A204.1 (cell line): ENCODE measurements at regions not wholly inside any gene's neighbourhood (a gene's known extent, or its start where the extent isn't known, plus 50 kb on each side); places are given as distances from the start of the nearest gene placed in this dataset.

ENCODE experiments used
- FAIRE-seq: peaks from 2 replicates; lab custom pipeline; 2012; peaks lifted over from hg19 to GRCh38; lab: Jason Lieb, UNC

DNA sequence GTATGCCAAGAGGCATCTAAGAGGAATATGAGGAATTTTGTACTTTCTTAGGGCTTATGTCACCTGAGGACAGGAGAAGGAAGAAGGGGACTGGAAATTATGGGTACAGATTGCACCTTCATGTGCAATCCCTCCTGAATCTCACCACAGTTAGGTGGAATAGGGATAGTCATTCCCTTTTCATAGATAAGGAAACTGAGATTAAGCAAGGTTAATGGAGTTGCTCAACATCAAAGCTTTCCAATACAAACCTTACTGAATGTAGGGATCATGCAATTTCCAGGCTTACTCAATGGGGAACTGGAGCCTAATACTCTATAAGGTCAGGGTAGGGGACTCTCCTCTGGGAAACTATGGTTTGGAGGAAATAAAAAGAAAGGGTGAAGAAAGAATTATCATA is 133.0 kb downstream of the C11orf87 start:
- no peak for FAIRE-seq

DNA sequence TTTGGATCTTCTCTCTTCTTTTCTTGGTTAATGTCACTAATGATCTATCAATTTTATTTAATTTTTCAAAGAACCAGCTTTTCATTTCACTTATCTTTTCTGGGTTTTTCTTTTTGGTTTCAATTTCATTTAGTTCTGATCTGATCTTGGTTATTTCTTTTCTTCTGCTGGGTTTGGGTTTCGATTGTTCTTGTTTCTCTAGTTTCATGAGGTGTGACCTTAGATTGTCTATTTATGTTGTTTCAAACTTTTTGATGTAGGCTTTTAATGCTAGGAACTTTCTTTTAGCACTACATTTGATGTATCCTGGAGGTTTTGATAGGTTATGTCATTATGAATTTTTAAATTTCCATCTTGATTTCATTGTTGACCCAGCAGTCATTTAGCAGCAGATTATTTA is 142.3 kb downstream of the C11orf87 start:
- peak; percentile 16 for FAIRE-seq

DNA sequence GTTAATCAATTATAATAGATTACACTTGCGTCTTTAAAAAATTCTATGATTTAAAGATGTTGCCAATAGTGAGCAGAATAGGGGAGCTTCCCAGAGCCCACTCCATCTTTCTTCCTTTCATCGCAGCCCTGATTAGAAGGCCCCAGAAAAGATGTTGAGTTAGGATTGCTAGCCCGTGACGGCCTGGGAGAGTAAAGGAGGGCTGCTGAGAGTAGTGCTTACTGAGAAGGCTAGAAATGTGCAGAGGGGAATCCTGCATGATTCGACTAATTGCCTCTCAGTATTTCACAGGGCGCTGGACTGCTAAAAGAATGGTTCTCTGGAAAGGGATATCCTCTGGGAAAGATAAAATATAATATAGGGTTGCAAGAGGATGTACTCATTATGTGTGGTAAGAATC is 160.5 kb downstream of the C11orf87 start:
- FAIRE-seq = no peak

DNA sequence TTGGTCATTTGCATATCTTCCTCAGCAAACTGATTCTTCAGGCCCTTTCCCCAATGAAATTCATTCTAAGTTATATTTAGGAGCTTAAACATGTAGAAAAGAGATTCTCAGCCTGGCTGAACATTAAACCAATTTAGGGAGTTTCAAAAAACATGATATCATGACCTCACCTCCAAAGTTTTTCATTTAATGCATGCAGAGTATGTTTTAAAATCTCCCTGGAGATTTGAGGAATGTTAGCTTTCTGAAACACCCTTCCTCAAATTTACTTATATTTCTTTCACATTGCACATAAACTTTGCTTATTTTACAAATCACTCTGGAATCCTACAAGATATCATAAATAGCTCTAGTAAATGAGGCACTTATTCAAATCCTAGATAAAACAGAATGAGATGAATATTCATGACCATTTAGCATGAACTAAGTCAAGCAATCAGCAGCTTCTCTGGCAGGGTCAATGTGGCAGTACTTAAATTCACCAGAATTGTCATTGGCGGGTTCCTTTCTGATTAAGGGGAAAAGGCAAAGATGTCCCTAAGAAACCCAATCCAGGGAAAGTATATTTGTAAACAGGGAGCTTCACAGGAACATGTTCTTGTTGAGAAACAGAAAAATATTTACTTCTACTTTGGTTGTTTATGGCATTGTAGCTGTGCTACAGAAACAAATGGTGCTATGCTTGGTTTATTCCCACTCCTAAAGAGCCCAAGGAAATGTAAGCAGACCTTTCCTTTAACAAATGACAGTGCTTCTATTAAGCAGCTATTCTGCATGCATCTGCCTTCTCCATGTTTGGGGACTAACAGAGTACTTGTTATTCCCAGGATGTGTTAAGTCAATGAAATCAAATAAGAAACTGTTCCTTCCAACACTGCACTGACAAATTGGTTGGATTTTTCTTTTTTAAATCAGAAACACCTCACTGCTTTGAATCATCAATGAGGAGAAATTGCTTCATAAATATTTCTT is 162.3 kb downstream of the C11orf87 start:
- no peak for FAIRE-seq

DNA sequence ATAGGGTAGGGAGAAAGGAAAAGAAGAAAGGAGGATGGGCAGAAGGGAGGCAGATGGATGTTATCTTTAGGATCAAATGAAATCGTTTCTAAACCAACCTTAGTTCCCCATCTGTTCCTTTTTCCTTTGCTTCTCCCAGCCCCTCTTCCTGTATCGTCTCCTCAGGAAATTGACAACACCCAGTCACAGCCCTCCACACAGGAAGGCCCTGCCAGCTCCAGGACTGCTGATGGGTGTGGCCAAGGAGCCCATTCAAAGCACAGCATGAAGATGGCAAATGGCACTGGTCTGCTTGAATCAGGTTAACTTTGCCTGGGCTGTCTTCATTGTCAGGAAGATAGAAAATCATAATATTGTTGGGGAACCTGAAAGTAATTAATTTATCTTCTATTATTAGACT is 164.8 kb downstream of the C11orf87 start:
- FAIRE-seq = no peak

DNA sequence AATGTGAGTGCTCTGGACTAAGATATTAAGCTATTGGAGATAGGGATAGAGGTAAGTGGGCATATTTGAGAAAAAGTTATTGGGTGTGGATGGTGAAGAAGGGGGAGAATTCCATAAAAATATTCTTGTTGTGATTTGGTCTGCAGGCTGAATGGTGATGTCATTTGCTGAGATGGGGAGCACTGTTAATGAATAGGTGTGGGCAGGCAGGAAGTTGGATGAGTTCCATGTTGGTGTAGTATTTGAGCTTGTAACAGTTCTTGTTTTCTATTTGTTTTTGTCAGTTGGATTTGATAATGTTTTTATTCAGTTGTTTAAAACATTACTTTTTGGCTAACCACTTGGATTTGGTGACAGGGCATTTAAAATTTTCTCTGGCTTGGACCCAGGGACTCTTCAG is 168.8 kb downstream of the C11orf87 start:
- FAIRE-seq = no peak

DNA sequence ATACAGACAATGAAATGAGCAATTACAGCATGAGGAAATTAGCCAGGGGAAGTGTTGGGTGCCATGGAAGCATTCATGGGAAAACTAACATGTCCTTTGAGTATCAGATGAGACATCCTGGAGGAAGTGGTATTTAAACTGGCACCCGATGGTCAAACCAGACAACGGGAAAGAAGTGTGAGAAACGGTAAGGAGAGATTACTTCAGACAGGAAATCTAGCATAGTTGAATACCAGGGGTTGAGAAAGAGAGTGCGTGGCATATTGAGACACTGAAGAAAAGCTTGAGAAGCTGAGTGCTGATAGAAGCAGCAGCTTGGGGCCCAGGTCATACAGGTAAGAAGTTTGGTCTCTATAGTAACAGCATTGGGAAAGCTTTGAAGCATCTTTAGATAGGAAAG is 175.3 kb downstream of the C11orf87 start:
- no peak for FAIRE-seq

DNA sequence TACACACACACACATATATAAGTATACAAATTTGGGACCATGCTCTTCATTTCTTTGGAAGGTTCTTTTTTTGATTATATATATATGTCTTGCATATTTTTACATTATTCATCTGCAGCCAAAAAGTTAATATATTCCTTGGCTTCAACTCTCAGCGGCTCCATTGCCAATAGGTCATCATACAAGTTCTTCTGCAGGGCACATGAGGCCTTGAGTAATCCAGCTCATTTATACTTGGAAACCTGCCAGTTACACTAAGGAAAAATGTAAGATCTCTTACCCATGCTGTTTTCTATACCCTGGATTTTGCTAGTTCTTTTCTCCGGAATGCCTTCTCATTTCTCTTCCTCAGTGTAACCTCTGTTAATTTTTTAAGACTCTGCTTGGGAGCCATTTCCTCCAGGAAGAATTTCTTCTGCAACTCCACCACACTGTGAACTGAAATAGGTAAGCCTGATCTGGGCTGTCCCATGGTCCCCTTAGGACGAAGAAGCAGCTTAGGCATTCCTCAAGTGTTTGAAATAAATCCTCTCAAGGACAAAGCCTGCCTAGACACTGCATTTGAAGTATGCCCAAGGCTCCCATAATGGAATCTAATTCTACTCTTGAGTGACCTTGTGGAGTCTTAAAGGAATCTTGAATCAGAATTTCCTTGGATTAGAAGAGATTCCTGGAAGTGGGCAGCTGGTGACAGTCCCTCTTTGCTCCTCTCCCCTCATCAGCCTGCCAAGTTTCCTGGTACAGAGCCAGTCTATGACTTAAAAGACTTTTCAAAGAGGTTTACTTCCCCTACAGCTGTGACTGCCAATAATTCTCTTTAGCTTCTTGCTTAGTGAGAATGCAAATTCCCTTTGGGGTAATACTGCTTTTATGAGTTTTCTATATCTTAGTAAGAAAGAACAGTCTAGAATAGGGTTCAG is 182.8 kb downstream of the C11orf87 start:
- FAIRE-seq = no peak

DNA sequence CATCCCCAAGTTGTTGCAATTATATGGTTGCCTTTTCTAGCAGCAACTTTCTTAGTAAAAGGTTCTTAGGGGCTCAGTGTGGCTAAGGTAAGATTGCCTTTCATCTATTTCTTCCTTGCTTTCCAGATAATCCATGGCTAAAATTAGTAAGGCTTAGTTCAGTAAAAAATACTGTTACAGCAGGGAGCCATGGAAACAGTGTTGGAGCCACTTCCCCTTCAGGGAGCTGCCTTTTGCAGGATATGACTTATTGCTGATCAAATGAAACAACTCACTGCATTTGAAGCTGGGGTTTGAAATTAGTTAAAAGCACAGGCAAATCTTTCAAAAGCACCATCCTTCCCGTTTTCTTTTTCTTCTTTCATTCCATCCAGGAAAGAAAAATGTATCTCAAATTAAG is 184.3 kb downstream of the C11orf87 start:
- FAIRE-seq = no peak

DNA sequence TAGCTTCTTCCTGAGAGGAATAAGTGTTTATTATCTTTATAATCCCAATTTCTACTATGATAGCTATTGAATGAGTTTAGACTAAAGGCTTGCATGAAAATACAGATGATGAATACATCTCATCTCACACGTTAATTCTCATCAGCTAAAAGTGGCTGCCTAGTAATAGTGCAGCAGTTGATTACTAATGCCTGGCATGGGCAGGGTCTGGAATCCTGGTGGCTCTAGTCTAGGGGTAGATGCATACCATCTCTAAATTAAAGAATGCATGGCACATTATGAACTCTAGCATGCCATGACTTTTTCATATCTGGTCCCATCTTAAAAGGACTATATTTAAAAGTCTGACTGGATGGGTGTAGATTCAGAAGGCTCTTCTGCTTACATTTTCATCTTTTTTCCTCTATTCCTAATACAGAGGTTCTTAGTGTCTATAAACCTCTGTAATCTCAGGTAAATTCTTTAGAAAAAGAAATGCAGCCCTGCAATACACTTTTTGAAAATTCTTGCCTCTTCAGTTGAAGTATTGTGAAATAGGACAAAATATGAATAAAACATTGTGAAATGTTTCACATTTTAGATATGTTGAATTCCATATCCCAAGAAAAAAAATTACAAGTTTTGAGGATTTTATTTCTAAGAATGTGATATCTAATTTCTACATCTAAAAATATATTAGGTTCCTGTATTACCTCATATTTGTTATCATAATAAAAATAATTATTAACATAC is 187.6 kb downstream of the C11orf87 start:
- FAIRE-seq = peak; percentile 59

DNA sequence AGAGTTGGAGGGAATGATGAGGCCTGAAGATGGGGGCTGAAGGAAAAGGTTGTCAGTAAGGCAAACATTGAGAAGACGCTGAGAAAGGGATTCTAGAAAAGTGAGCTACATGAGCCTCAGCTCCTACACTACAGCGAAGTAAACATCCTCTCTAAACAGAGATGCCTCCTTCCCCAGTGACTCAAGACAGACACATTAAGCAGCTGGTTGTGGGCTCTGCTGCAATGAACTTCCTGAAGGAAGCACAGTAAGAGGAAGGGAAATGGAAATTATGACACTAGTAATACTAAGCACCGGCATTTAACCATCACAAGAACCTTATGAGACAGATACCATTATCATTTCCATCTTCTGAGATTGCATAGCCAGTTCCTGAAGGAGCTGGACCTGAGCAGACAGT is 190.5 kb downstream of the C11orf87 start:
- FAIRE-seq = no peak

DNA sequence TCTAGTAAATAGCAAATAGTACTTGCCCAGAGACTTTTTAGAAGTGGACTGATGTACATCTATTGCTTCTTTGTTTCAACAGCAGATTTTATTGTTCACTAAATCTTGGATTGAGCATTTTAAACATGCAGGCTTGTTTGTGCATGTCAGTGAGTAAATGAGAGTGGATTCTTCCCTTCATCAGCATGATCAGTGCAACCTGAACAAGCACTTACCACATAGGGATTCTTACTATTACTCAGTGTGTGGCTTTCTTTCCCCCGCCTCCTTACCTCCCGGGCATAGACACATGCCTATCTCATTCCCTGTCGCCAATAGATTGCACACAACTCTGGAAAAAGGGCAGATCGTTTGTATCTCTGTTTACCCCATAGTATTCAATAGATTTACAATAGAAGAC is 197.5 kb downstream of the C11orf87 start:
- FAIRE-seq = no peak

DNA sequence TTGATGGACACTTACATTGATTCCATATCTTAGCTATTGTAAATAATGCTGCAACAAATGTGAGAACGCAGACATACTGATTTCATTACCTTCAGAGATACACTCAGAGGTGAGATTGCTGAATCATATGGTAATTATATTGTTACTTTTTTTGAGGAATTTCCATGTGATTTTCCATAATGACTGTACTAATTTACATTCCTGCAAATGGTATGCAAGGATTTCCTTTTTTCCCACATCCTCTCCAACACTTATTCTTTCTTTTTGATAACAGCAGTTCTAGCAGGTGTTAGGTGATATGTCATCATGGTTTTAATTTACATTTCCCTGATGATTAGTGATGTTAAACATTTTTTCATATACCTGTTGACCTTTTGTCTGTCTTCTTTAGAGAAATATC is 207.7 kb downstream of the C11orf87 start:
- FAIRE-seq = no peak

DNA sequence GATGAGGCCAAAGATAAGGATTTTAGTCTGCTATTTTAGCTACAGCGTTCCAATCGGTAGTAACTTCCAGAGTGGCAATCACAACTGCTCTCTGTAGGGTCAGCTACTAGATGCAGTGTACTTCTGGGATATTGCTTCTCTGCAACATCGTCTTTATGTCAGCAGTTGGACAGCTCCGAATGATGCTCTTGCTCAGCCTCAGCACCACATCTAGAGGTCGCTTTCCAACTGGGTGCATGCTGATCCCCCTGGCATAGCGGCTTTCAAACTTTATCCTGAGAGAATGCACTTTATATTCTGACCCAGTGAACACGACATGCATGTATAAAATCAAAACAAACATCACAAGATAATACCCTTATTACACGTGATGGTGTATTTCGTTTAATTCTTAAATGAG is 219.6 kb downstream of the C11orf87 start:
- no peak for FAIRE-seq

DNA sequence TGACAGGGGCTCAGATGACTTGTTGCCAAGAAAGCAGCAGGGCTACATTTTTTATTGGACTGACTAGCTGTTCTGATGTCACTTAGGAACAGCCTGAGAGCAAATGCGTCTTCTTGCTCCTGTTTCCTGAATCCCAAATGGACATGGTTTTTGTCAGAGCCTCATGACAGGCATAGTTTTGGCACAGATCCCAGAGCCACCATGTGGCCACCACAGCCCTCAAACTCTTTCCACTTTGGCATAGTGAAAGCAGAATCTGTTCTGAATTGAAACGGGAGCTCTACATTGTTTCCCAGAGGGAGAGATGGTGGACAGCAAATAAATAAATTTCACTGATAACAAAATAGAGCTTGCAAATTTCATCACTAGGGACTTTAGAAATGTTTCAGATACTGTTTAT is 222.2 kb downstream of the C11orf87 start:
- no peak for FAIRE-seq

DNA sequence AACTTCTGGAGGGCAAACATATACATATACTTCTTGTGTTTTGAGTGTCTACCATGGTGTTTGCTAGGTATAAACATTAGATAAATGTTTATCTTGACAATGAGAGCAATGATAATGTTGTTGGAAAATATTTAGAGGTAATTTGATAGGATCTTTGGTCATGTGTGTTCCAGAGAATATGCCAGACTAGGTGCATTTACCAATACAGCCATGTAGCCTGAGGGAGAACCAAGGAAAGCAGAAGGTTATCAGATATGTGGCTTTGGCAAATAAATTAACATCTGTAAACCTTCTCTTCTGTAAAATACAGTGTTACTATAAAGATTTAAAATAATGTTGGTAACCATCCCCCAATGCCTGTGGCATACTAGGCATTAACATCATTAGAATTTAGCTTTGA is 226.8 kb downstream of the C11orf87 start:
- FAIRE-seq = no peak

DNA sequence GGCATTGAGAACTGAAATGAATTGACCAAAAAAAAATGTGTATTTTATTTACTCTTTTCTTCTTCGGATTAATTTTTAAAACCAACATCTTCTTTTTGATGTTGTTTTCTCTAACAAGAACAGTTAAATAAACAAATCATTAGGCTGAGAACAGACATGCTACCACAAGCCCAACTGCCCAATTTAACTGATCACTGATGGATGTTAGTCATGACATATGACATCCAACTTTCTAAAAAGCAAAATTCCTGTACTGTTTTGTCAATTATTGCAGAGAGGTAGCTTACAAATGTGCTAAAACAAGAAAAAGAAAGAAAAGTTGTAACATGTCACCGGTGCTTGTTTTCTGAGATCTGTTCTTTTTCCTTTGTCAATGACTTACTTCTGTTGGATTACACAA is 232.1 kb downstream of the C11orf87 start:
- FAIRE-seq = no peak

DNA sequence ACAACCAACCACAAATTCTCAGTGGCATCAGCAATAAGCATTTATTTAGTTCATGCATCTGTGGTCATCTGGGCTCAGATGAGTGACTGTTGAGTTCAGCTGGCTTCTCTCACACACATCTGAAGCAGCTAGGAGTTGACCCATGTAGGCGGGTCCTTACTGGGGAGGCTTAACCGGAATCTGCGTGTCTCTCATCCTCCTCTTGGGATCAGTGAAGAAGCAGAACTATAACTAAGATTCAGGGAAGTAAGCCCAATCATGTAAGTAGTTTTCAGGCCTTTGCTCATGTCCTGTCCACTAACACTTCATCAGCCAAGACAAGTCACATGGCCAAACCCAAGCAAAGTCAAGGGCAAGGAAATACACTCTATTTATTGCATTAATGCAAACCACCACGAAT is 236.2 kb downstream of the C11orf87 start:
- no peak for FAIRE-seq

DNA sequence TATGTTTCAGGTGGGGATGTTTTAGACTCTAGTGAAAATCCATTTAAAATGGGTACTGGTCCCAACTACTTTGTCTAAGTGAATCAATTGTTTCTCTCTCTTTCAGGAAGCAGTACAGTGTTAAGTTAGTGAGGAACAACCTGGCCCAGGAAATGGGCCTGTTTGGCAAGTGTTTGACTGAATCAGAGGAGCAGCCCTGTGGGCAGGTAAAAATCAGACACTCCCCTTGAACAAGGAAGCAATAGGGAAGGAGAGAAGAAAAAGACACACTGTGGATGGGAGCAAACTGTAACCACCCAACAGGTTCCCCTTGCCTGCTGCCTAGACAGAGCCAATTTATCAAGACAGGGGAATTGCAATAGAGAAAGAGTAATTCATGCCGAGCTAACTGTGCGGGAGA is 245.7 kb downstream of the C11orf87 start:
- no peak for FAIRE-seq

DNA sequence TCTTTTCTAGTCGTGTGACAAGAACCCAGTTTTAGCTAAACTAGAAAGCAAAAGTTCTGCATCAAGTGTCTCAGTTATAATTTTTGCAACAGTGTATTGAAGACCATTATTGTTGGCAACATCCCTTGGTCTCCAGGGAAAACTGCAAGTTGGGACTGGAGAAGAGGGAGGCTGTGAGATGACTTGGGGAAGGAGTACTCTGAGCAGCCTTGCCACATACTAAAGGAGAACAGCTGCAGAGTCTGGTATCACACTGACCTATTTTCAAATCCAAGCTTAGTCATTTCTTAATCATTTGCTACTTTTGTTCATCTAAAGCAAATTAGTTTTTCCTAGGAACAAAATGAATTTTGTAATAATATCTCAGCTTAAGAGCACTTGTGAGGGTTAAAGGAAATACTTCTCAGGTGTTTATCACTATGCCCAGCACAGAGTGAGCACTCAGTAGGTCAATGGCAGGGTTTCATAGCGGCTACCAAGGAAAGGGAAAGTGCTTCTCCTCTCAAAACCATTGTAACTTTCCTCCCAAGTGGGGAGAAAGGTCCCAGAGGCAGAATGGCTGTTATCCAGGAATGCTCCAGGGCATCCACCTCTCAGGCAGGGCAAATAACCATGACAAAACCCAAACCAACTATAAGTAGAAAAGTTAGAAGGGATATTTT is 247.1 kb downstream of the C11orf87 start:
- no peak for FAIRE-seq

DNA sequence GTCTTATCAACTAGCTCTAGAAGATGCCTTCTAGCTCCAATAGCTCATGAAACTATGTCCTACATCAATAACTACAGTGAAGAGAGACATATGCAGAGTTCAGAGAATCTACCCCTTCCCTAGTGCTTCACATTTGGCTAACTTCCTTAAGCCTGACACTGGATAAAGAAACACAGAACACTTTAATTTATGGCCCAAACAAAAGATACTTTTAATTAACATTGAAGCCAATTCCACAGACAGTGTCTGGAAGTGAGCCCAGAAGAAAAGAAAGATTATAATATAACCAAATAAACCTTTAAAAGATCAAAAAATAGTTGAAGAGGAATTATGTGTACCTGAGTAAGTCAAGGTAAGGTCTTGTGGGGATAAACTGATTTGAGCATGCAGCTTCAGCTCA is 255.2 kb downstream of the C11orf87 start:
- no peak for FAIRE-seq

DNA sequence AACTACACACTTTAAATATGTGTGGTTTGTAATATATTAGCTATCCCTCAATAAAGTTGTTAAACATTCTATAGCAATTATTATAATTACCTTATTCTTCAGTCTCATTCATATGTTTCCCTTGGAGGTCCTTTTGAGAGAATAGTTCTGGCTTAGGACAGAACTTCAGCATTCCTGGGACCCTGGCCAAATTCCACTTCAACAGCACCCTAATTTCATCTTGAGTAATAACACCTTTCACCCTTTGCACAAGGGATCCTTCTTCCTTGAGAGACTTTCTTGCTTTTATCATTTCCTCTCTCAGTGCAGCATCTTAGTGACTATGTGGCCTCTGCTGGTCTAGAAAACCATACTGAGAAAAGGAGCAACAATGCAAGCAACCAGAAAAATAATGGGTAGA is 255.9 kb downstream of the C11orf87 start:
- FAIRE-seq = no peak
